Heart left ventricle (tissue), 13 donors: ENCODE measurements at regions not wholly inside any gene's neighbourhood (a gene's known extent, or its start where the extent isn't known, plus 50 kb on each side); places are given as distances from the start of the nearest gene placed in this dataset.

Experiments used
- CTCF ChIP-seq, 12 donors: fragments of 200-600 bp; sonication (generic) in 4 of 12; IDR thresholded peaks; one replicate each; pipeline versions ENCODE4 v1.5.0 to v1.8.0; 2018 to 2022; ENCODE audit warnings: antibody characterized with exemption in 12 of 12, mild to moderate bottlenecking in 5 of 12
- POLR2A ChIP-seq, 2 donors: fragments of 450-650 bp; IDR thresholded peaks; one replicate each; pipeline ENCODE4 v1.6.1; 2017; ENCODE audit warnings: antibody characterized with exemption in 2 of 2, mild to moderate bottlenecking in 2 of 2, moderate library complexity in 2 of 2
- donor health status: ischemic (EF 13 %, LVEDD 7.1; RV severe dilation, severe dysfunction).
- donor health status: DM: no; HTN: yes; CAD: no.
- donor health status: DM: no; HTN: no; CAD: no.
- donor health status: ischemic (EF 25% LVEDD 6.9; RV normal size, moderate dysfunction).
- donor health status: ischemic (EF 25% LVEDD 5.7; RV mildly dilated, moderate dysfunction).
- donor health status: ischemic (EF 35%, LVEDD 5.7; RV mildly dilated, moderate dysfunction).
- donor health status: nonischemic (EF 11% LVEDD 7.7; RV severe dilation, severe dysfunction).
- donor health status: DM: yes; HTN: yes; CAD: no.
- donor health status: PGD.
- donor health status: ischemic (EF 29% LVEDD 5.4; RV normal size, mild dysfunction).
- donor health status: nonischemic (EF 23%, LVEDD 6.1; RV moderate dilation, normal function).

GRCh38 chrX:13130816-13131215 lies 86.4 kb upstream of the FAM9C start:
- TF ChIP-seq CTCF (IDR thresholded peaks at IDR 0.05) (no peak), POLR2A (IDR thresholded peaks at IDR 0.05) (no peak)
